Heart left ventricle (tissue), 13 donors: ENCODE measurements at regions not wholly inside any gene's neighbourhood (a gene's known extent, or its start where the extent isn't known, plus 50 kb on each side); places are given as distances from the start of the nearest gene placed in this dataset.

Source experiments
- POLR2A ChIP-seq, 2 donors: fragments of 450-650 bp; IDR thresholded peaks; one replicate each; pipeline ENCODE4 v1.6.1; 2017; ENCODE audit warnings: antibody characterized with exemption in 2 of 2, mild to moderate bottlenecking in 2 of 2, moderate library complexity in 2 of 2
- TF ChIP-seq, protein P1 (sequence below), 12 donors: fragments of 200-600 bp; sonication (generic) in 4 of 12; IDR thresholded peaks; one replicate each; pipeline versions ENCODE4 v1.5.0 to v1.8.0; 2018 to 2022; ENCODE audit warnings: antibody characterized with exemption in 12 of 12, mild to moderate bottlenecking in 5 of 12
- donor health status: ischemic (EF 13 %, LVEDD 7.1; RV severe dilation, severe dysfunction).
- donor health status: DM: no; HTN: yes; CAD: no.
- donor health status: DM: no; HTN: no; CAD: no.
- donor health status: ischemic (EF 25% LVEDD 6.9; RV normal size, moderate dysfunction).
- donor health status: ischemic (EF 25% LVEDD 5.7; RV mildly dilated, moderate dysfunction).
- donor health status: ischemic (EF 35%, LVEDD 5.7; RV mildly dilated, moderate dysfunction).
- donor health status: nonischemic (EF 11% LVEDD 7.7; RV severe dilation, severe dysfunction).
- donor health status: DM: yes; HTN: yes; CAD: no.
- donor health status: PGD.
- donor health status: ischemic (EF 29% LVEDD 5.4; RV normal size, mild dysfunction).
- donor health status: nonischemic (EF 23%, LVEDD 6.1; RV moderate dilation, normal function).

DNA sequence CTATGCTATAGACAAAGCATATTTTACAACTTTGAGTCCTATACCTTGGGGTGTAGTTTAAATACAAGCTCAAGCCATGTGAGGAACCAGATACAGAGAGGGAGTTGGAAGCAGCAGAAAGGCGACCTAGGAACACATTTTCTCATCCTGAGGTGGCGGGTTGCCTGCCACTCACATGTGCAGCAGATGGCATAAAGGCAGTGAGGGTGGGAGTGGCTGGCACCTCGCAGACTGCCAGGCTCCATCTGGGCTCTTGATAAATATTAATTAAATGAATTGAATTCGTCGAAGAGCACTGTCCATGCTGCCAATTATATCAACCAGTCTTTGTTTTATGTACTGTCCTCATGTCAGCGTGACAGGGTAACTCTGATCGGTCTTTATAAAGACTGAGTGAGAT lies 79.0 kb upstream of the SEMA3C start:
- no peak for TF ChIP-seq POLR2A (IDR thresholded peaks at IDR 0.05)
- TF ChIP-seq, protein P1, sequence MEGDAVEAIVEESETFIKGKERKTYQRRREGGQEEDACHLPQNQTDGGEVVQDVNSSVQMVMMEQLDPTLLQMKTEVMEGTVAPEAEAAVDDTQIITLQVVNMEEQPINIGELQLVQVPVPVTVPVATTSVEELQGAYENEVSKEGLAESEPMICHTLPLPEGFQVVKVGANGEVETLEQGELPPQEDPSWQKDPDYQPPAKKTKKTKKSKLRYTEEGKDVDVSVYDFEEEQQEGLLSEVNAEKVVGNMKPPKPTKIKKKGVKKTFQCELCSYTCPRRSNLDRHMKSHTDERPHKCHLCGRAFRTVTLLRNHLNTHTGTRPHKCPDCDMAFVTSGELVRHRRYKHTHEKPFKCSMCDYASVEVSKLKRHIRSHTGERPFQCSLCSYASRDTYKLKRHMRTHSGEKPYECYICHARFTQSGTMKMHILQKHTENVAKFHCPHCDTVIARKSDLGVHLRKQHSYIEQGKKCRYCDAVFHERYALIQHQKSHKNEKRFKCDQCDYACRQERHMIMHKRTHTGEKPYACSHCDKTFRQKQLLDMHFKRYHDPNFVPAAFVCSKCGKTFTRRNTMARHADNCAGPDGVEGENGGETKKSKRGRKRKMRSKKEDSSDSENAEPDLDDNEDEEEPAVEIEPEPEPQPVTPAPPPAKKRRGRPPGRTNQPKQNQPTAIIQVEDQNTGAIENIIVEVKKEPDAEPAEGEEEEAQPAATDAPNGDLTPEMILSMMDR (IDR thresholded peaks at IDR 0.05), result no peak
